Right lobe of liver (tissue), 6 donors: ENCODE measurements at regions not wholly inside any gene's neighbourhood (a gene's known extent, or its start where the extent isn't known, plus 50 kb on each side); places are given as distances from the start of the nearest gene placed in this dataset.

Source experiments
- ATAC-seq, 4 donors: fragments of 200-7000 bp; cut with Tn5 transposase; one replicate each; pipeline ENCODE4 v1.9.1; 2020; ENCODE audit warnings: mild to moderate bottlenecking in 4 of 4, moderate library complexity in 4 of 4
- DNase-seq, 3 donors: peaks; one replicate each; pipeline ENCODE4 v3.0.0-alpha.2; 2020
- H3K27ac ChIP-seq, 3 donors: fragments of 200-600 bp; one replicate each; pipeline ENCODE4 v1.8.0; 2022
- H3K27me3 ChIP-seq, 2 donors: fragments of 200-600 bp; one replicate each; pipeline ENCODE4 v1.8.0; 2022
- H3K36me3 ChIP-seq, 4 donors: fragments of 200-600 bp; sonication (generic) in 1 of 4; one replicate each; pipeline versions ENCODE4 v1.5.1 to v1.8.0; 2017 to 2022; ENCODE audit warnings: control low read depth in 1 of 4
- H3K4me1 ChIP-seq, 4 donors: fragments of 200-600 bp; sonication (generic) in 1 of 4; one replicate each; pipeline versions ENCODE4 v1.5.1 to v1.8.0; 2017 to 2022; ENCODE audit warnings: control low read depth in 1 of 4
- H3K4me3 ChIP-seq, 3 donors: fragments of 200-600 bp; one replicate each; pipeline ENCODE4 v1.8.0; 2022
- H3K9me3 ChIP-seq, 4 donors: fragments of 200-600 bp; sonication (generic) in 1 of 4; one replicate each; pipeline versions ENCODE4 v1.5.1 to v1.8.0; 2017 to 2022; ENCODE audit warnings: control low read depth in 1 of 4
- POLR2A ChIP-seq: fragments of 450-650 bp; IDR thresholded peaks from one replicate; pipeline ENCODE4 v1.6.1; 2017; ENCODE audit warnings: antibody characterized with exemption, mild to moderate bottlenecking
- WGBS: methylation state at CpG from one replicate; pipeline ENCODE4 v1.1.6; 2018; ENCODE audit warnings: low coverage, low lambda C conversion rate; ENCODE audit not compliant: insufficient coverage; ENCODE audit errors: missing lambda C conversion rate; 5-methylcytosine and 5-hydroxymethylcytosine counted together
- intact Hi-C, 2 donors: fragments of 100-400 bp; cut with DNase I; formaldehyde crosslinking; loops; one replicate each; pipeline versions ENCODE4 v1.11.2 to v1.14.1; 2022
- TF ChIP-seq, protein P1 (sequence below), 4 donors: fragments of 200-600 bp in 3 of 4; fragments of 450-650 bp in 1 of 4; IDR thresholded peaks; one replicate each; pipeline versions ENCODE4 v1.5.1 to v1.8.0; 2016 to 2022; ENCODE audit warnings: antibody characterized with exemption in 4 of 4, mild to moderate bottlenecking in 2 of 4
- donor health status: DM: no; HTN: yes; CAD: no.
- donor health status: DM: no; HTN: no; CAD: no.
- donor health status: DM: no; HTN: no; CAD: no.
- donor health status: DM: no; HTN: yes; CAD: no.
- donor health status: DM: no; HTN: yes; CAD: no.

DNA sequence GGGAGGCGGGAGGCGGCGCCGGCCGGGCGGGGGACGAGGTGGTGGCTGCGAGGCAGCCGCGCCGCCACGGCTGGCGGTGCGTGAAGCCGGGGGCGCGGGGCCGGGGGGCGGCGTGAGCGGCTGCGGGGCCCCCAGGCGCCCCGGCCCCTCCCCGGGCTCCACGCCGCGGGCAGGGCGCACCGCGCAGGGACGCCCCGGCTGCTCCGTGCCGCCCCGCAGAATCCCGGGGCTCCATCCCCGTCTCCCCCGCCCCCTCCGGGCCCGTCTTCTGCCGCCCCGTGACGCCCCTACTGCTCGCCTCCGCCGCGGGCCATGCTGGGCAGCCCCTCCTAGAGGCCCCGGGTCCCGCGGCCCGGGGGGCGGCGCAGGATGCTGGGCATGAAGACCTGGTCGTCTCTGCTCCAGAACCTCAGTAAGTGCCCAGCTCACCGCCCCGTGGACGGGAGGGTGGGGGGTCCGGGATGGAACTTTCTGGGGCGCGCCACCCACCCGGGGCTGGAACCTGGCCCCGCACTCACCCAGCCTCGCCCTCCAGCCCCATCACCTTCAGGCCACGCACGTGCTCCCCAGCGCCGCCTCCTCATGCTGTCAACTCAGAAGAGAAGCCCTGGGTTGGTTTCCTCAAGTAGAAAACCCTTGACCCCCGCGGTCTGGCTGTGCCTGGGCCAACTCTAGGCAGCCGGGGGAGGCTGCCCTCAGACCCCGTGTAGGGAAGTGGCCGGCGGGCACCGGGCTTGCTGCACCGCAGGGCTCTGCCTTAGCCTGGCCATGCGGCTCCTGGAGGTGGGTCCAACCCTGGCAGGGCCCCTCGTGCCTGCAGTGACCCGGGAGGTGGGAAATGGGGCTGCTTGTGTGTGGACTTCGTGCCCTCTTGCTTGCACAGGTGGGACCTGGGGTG is 150.2 kb upstream of the GSE1 start:
- Histone ChIP-seq H3K27ac (no peak overlapping the region), H3K27me3 (no peaks in the 10 kb centered on the region), H3K4me1 (peaks cover 0 to 21% (median 8%) of the 10 kb centered on the region in 4 donors), H3K9me3 (no peaks in the 10 kb centered on the region), H3K4me3 (no peak overlapping the region), H3K36me3 (no peaks in the 10 kb centered on the region)
- no peak for ATAC-seq
- intact Hi-C loops, result no loop called here
- WGBS, result 40% methylated on average over 1 of the region's 80 CpGs
- TF ChIP-seq, protein P1, sequence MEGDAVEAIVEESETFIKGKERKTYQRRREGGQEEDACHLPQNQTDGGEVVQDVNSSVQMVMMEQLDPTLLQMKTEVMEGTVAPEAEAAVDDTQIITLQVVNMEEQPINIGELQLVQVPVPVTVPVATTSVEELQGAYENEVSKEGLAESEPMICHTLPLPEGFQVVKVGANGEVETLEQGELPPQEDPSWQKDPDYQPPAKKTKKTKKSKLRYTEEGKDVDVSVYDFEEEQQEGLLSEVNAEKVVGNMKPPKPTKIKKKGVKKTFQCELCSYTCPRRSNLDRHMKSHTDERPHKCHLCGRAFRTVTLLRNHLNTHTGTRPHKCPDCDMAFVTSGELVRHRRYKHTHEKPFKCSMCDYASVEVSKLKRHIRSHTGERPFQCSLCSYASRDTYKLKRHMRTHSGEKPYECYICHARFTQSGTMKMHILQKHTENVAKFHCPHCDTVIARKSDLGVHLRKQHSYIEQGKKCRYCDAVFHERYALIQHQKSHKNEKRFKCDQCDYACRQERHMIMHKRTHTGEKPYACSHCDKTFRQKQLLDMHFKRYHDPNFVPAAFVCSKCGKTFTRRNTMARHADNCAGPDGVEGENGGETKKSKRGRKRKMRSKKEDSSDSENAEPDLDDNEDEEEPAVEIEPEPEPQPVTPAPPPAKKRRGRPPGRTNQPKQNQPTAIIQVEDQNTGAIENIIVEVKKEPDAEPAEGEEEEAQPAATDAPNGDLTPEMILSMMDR (IDR thresholded peaks at IDR 0.05), result no peak
- TF ChIP-seq POLR2A, result no peak
- DNase-seq, result no peak

GRCh38 chr16:85463672-85464382 is 149.3 kb upstream of the GSE1 start:
- intact Hi-C loops, result no loop called here
- DNase-seq (no peak), ATAC-seq (no peak)
- Histone ChIP-seq H3K9me3 (no peaks in the 10 kb centered on the region), H3K4me1 (peaks cover 0 to 21% (median 8%) of the 10 kb centered on the region in 4 donors), H3K4me3 (no peak overlapping the region), H3K27ac (no peak overlapping the region), H3K36me3 (no peaks in the 10 kb centered on the region), H3K27me3 (no peaks in the 10 kb centered on the region)
- WGBS, result 82% methylated on average over 9 of the region's 26 CpGs
- TF ChIP-seq, protein P1 (IDR thresholded peaks at IDR 0.05), result no peak
- no peak for TF ChIP-seq POLR2A

DNA sequence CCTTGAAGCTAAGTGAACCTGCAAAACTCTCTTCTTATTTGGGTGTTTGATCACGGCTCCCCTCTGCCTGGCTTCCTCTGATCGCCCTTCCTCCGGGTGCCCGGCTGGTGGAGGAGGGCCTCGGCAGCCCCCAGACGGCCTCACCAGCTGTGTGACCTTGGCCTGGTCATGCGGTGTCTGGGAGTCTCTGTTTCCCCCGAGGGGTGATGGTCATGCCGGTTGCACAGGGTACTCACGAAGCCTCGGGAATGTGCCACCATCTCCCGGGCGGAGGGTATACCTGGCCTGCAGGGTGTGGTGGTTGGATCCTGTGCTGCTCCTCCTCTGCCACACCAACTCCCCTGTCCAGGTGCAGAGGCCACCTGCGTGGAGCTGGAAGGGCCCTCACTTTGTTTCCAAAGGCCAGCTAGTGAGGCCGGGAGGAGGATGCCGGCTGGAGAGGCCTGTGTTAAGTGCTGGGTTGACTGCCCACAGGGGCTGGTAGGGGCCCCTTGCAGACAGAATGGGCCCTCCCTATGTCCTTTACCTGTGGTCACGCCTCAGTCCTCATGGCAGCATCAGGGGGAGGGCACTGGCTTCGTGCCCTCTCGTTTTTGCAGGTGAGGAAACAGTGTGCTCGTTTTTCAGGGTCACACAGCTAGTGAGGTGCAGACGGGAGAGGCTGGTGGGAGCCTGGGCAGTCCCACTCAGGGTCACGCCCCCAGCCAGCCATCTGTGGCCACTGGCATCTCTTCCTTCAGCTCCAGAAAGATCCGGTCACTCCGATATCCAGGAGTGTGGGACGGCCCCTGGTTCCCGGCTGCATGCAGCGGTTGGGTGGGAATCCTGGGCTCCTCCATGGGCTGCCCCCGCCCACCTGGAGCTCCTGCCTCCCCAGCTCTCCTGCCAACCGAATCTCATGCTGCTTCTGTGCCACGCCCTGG is 148.5 kb upstream of the GSE1 start:
- no peak for DNase-seq
- Histone ChIP-seq H3K27ac (no peak overlapping the region), H3K4me3 (no peak overlapping the region), H3K27me3 (no peaks in the 10 kb centered on the region), H3K4me1 (peaks cover 0 to 21% (median 8%) of the 10 kb centered on the region in 4 donors), H3K36me3 (no peaks in the 10 kb centered on the region), H3K9me3 (no peaks in the 10 kb centered on the region)
- TF ChIP-seq, protein P1 (IDR thresholded peaks at IDR 0.05), result no peak
- TF ChIP-seq POLR2A, result no peak
- intact Hi-C loops, result no loop called here
- no peak for ATAC-seq
- WGBS, result 100% methylated on average over 2 of the region's 30 CpGs
